Left lung (tissue), 4 donors: ENCODE measurements at regions not wholly inside any gene's neighbourhood (a gene's known extent, or its start where the extent isn't known, plus 50 kb on each side); places are given as distances from the start of the nearest gene placed in this dataset.

Experiments used
- ATAC-seq: fragments of 200-7000 bp; cut with Tn5 transposase; one replicate; pipeline ENCODE4 v1.9.1; 2020; ENCODE audit warnings: moderate library complexity
- DNase-seq, 4 donors: peaks; one replicate each; pipeline ENCODE4 v3.0.0-alpha.2; 2013 to 2020
- H3K27ac ChIP-seq, 2 donors: fragments of 200-600 bp; sonication (generic) in 1 of 2; one replicate each; pipeline versions ENCODE4 v1.5.0 to v1.8.0; 2020 to 2021
- H3K27me3 ChIP-seq, 2 donors: fragments of 200-600 bp; sonication (generic) in 1 of 2; one replicate each; pipeline versions ENCODE4 v1.5.0 to v1.8.0; 2020 to 2021
- H3K36me3 ChIP-seq, 2 donors: fragments of 200-600 bp; sonication (generic) in 1 of 2; one replicate each; pipeline versions ENCODE4 v1.5.0 to v1.8.0; 2020 to 2021
- H3K4me1 ChIP-seq, 2 donors: fragments of 200-600 bp; one replicate each; pipeline ENCODE4 v1.8.0; 2021
- H3K4me3 ChIP-seq, 2 donors: fragments of 200-600 bp; sonication (generic) in 1 of 2; one replicate each; pipeline versions ENCODE4 v1.5.0 to v1.8.0; 2020 to 2021; ENCODE audit warnings: mild to moderate bottlenecking in 1 of 2
- H3K9me3 ChIP-seq, 2 donors: fragments of 200-600 bp; sonication (generic) in 1 of 2; one replicate each; pipeline versions ENCODE4 v1.5.0 to v1.8.0; 2020 to 2021
- intact Hi-C, 2 donors: fragments of 100-400 bp; cut with DNase I; formaldehyde crosslinking; loops; one replicate each; pipeline versions ENCODE4 v1.11.2 to v1.14.2; 2022
- TF ChIP-seq, protein P1 (sequence below), 2 donors: fragments of 200-600 bp; sonication (generic) in 1 of 2; IDR thresholded peaks; one replicate each; pipeline versions ENCODE4 v1.5.0 to v1.8.0; 2021; ENCODE audit warnings: antibody characterized with exemption in 2 of 2
- donor health status: DM: no; HTN: yes; CAD: no.
- donor health status: DM: no; HTN: no; CAD: no.

DNA sequence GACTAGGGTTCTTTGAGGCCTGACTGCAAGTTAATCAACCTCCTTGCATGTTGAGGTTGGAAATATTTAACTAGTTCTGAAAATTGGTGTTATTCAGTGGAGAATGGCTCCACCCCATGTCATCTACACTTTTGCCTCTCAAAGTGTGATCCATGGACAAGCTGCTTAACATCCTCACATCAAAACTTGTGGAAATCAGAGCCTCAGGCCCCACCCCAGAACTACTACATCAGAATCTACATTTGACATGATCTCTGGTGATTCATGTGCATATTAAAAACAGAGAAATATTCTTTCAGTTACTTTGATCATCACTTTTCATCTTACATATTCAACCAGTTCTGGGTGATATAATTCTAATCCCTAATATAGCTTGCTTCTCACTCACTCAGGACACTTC lies 632.9 kb downstream of the ARL4A start:
- intact Hi-C loops: no loop called here
- no peak for DNase-seq

GRCh38 chr7:13321316-13321715 lies 633.9 kb downstream of the ARL4A start:
- no peaks in the 10 kb centered on the region for H3K9me3 ChIP-seq
- ATAC-seq (no peak), DNase-seq (no peak)
- TF ChIP-seq, protein P1, sequence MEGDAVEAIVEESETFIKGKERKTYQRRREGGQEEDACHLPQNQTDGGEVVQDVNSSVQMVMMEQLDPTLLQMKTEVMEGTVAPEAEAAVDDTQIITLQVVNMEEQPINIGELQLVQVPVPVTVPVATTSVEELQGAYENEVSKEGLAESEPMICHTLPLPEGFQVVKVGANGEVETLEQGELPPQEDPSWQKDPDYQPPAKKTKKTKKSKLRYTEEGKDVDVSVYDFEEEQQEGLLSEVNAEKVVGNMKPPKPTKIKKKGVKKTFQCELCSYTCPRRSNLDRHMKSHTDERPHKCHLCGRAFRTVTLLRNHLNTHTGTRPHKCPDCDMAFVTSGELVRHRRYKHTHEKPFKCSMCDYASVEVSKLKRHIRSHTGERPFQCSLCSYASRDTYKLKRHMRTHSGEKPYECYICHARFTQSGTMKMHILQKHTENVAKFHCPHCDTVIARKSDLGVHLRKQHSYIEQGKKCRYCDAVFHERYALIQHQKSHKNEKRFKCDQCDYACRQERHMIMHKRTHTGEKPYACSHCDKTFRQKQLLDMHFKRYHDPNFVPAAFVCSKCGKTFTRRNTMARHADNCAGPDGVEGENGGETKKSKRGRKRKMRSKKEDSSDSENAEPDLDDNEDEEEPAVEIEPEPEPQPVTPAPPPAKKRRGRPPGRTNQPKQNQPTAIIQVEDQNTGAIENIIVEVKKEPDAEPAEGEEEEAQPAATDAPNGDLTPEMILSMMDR (IDR thresholded peaks at IDR 0.05): no peak
- no peaks in the 10 kb centered on the region for H3K4me1 ChIP-seq
- intact Hi-C loops: no loop called here
- no peaks in the 10 kb centered on the region for H3K27me3 ChIP-seq
- H3K4me3 ChIP-seq: no peak overlapping the region
- no peaks in the 10 kb centered on the region for H3K36me3 ChIP-seq
- no peak overlapping the region for H3K27ac ChIP-seq

More for the DNA sequence above, 632.9 kb downstream of the ARL4A start:
- Histone ChIP-seq H3K4me1 (no peaks in the 10 kb centered on the region), H3K9me3 (no peaks in the 10 kb centered on the region), H3K36me3 (no peaks in the 10 kb centered on the region), H3K27ac (no peak overlapping the region), H3K27me3 (no peaks in the 10 kb centered on the region), H3K4me3 (no peak overlapping the region)
- TF ChIP-seq, protein P1 (IDR thresholded peaks at IDR 0.05): no peak
- no peak for ATAC-seq

GRCh38 chr7:13322126-13322525 lies 634.7 kb downstream of the ARL4A start:
- DNase-seq (no peak), ATAC-seq (no peak)
- Histone ChIP-seq H3K4me1 (no peaks in the 10 kb centered on the region), H3K27ac (no peak overlapping the region), H3K27me3 (no peaks in the 10 kb centered on the region), H3K4me3 (no peak overlapping the region), H3K36me3 (no peaks in the 10 kb centered on the region), H3K9me3 (no peaks in the 10 kb centered on the region)
- intact Hi-C loops: no loop called here
- TF ChIP-seq, protein P1 (IDR thresholded peaks at IDR 0.05): no peak

- Histone ChIP-seq H3K4me1 (no peaks in the 10 kb centered on the region), H3K27ac (no peak overlapping the region), H3K9me3 (no peaks in the 10 kb centered on the region), H3K27me3 (no peaks in the 10 kb centered on the region), H3K36me3 (no peaks in the 10 kb centered on the region), H3K4me3 (no peak overlapping the region)
- intact Hi-C loops: no loop called here
- no peak for ATAC-seq
- TF ChIP-seq, protein P1 (IDR thresholded peaks at IDR 0.05): no peak
- DNase-seq: no peak
Observed at GRCh38 chr7:13327669-13328068, 640.2 kb downstream of the ARL4A start.

DNA sequence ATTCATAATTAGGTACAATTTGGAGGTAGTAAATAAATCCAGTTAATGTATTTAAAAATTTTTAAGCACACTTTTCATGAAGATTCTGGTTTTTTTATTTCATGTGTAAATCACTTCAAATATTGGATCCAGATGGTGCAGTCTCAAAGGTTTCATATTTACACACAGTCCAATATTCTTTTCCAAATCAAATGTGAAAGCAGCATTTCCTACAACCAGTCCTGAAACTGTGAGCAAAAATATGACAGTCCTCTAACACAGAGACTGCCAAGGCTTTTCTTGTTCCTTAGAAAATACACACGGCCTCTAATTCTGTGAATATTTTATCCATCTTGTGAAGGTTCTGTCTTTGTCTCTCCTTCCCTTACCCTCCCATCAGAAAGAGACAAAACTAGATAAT lies 645.9 kb downstream of the ARL4A start:
- Histone ChIP-seq H3K4me3 (no peak overlapping the region), H3K27me3 (no peaks in the 10 kb centered on the region), H3K36me3 (no peaks in the 10 kb centered on the region), H3K27ac (no peak overlapping the region), H3K4me1 (no peaks in the 10 kb centered on the region), H3K9me3 (no peaks in the 10 kb centered on the region)
- TF ChIP-seq, protein P1 (IDR thresholded peaks at IDR 0.05): no peak
- DNase-seq (no peak), ATAC-seq (no peak)
- intact Hi-C loops: no loop called here
